ENCODE measurements at regions not wholly inside any gene's neighbourhood (a gene's known extent, or its start where the extent isn't known, plus 50 kb on each side); places are given as distances from the start of the nearest gene placed in this dataset.

- H3K4me2 ChIP-seq (ENCODE audit: control insufficient read depth, insufficient read depth): no peak overlapping the region
- CTCF ChIA-PET: no interaction called here
- ATAC-seq: no peak
- no peaks in the 10 kb centered on the region for H4K20me1 ChIP-seq (ENCODE audit: control insufficient read depth, insufficient read depth)
- no peak overlapping the region for H2AFZ ChIP-seq (ENCODE audit: control insufficient read depth, low read depth, low read length)
- no peak overlapping the region for H3K9ac ChIP-seq (ENCODE audit: control insufficient read depth, insufficient read depth, low read length)
- SMC1A ChIA-PET (ENCODE audit: uncharacterized antibody, unreplicated experiment): no interaction called here
- RAD21 ChIA-PET (ENCODE audit: unreplicated experiment): no interaction called here
- TF ChIP-seq SKIL (IDR thresholded peaks at IDR 0.05; ENCODE audit: low read depth, poor library complexity, severe bottlenecking) (no peak), NR2C2 (IDR thresholded peaks at IDR 0.05; ENCODE audit: borderline replicate concordance, control insufficient read depth, insufficient read length, low read depth) (no peak), KDM1A (IDR thresholded peaks at IDR 0.05; ENCODE audit: borderline replicate concordance) (no peak), PKNOX1 (IDR thresholded peaks at IDR 0.05) (no peak), SP1 (IDR thresholded peaks at IDR 0.05; ENCODE audit: low read depth, low read length) (no peak), FOXM1 (IDR thresholded peaks at IDR 0.05; ENCODE audit: low read depth, low read length) (no peak), CHD2 (IDR thresholded peaks at IDR 0.05; ENCODE audit: borderline replicate concordance, low read depth, low read length) (no peak), E2F8 (IDR thresholded peaks at IDR 0.05; ENCODE audit: low read depth, partially characterized antibody) (no peak), ZNF384 (IDR thresholded peaks at IDR 0.05; ENCODE audit: borderline replicate concordance, low read depth, low read length) (no peak), KAT2A (conservative IDR thresholded peaks at IDR 0.05; ENCODE audit: control insufficient read depth, low read depth, low read length) (no peak), BCL3 (IDR thresholded peaks at IDR 0.05; ENCODE audit: borderline replicate concordance, insufficient read depth, low read depth, low read length, poor library complexity, severe bottlenecking) (no peak), SMAD5 (IDR thresholded peaks at IDR 0.05; ENCODE audit: low read depth) (no peak)
- BruUV-seq (replicated peaks): no TSS peak
- no peak overlapping the region for H3K27ac ChIP-seq (ENCODE audit: control insufficient read depth, insufficient read depth)
- FAIRE-seq: no peak
- H3K27me3 ChIP-seq (replicated peaks in 1 of 2; ENCODE audit: control insufficient read depth in 2 of 2, insufficient read depth in 2 of 2, low read length in 1 of 2): no peaks in the 10 kb centered on the region
- no peak for DNase-seq (ENCODE audit: low read depth, low spot score)
- in situ Hi-C loops (cut with MboI) (no loop called here), intact Hi-C loops (cut with micrococcal nuclease; ENCODE audit: unreplicated experiment) (no loop called here)
- no peak overlapping the region for H3K4me3 ChIP-seq
- WGBS (ENCODE audit: insufficient coverage, insufficient replicate concordance, low lambda C conversion rate, missing lambda C conversion rate): 21% methylated on average over 1 of the region's 1 CpG
- no peaks in the 10 kb centered on the region for H3K4me1 ChIP-seq (ENCODE audit: control insufficient read depth, insufficient read depth, low read length)
- H3K9me3 ChIP-seq (replicated peaks; ENCODE audit: control insufficient read depth, insufficient read depth, low read length): no peaks in the 10 kb centered on the region
- POLR2A ChIA-PET: no interaction called here
- no peaks in the 10 kb centered on the region for H3K79me2 ChIP-seq (ENCODE audit: control insufficient read depth, insufficient read depth, low read length)
- no peaks in the 10 kb centered on the region for H3K36me3 ChIP-seq (ENCODE audit: control insufficient read depth in 2 of 2, insufficient read depth in 2 of 2, low read length in 1 of 2)
Measured at GRCh38 chr1:98129491-98129890, 208.7 kb upstream of the DPYD start.

Measured in GM12878 (cell line).